Loucy (cell line): ENCODE measurements at regions not wholly inside any gene's neighbourhood (a gene's known extent, or its start where the extent isn't known, plus 50 kb on each side); places are given as distances from the start of the nearest gene placed in this dataset.

Experiments used
- CTCF ChIP-seq: fragments of 200-600 bp; sonication (generic); conservative IDR thresholded peaks from 2 replicates; pipeline ENCODE4 v1.5.1; 2014; ENCODE audit warnings: mild to moderate bottlenecking, antibody characterized with exemption, low read length
- EZH2phosphoT487 ChIP-seq: fragments of 200-600 bp; IDR thresholded peaks from 2 replicates; pipeline ENCODE4 v1.6.1; 2018; ENCODE audit warnings: antibody characterized with exemption, mild to moderate bottlenecking, moderate library complexity, borderline replicate concordance

GRCh38 chr13:106052200-106052767 lies 483.2 kb downstream of the EFNB2 start:
- TF ChIP-seq CTCF = no peak
- TF ChIP-seq EZH2phosphoT487 = no peak
